Iris pigment epithelial cell (primary cell): ENCODE measurements at regions not wholly inside any gene's neighbourhood (a gene's known extent, or its start where the extent isn't known, plus 50 kb on each side); places are given as distances from the start of the nearest gene placed in this dataset.

Experiments used
- DNase-seq: peaks from one replicate; pipeline ENCODE4 v3.0.0-alpha.2; 2011; ENCODE audit warnings: low read depth

DNA sequence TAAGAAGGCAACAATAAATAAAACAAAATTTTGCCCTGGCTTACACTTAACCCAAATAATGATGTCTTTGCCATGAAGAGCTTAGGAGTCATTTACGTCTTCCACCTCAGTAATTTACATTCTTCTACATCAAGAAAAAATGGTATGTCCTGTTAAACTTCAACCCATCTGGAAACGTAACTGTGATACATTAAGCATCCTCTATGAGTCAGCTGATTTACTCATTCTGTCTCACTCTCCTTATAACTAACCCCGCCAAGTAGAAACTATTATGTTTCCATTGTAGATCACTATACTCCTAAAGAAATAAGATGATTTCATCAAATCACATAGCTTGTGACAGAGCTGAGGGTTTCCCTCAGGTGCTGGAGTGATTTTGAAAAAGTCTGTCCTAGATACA lies 330.7 kb downstream of the CDC14C start:
- no peak for DNase-seq

- DNase-seq: no peak
These were observed 336.2 kb downstream of the CDC14C start for GRCh38 chr7:49260538-49260937.

- DNase-seq: no peak
These were observed 337.6 kb downstream of the CDC14C start for GRCh38 chr7:49261928-49262327.

DNA sequence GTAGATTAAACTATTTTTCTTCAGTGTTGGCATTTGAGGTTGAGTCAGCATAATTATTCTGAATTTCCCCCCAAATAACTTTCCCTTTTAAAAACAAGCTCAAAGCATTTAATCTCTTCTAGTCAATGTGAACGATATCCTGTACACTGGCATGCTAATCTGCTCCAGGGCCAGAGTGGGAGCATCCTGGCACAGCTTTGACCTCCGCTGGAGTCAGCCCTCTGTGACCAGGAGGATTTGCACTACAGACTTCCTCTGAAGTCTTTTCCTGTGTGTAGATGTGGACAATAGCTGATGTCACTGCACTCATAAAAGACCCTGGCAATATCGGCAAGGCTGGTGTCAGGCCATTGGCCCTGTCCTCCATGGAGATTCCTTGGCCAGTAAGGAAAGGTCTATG lies 340.2 kb downstream of the CDC14C start:
- DNase-seq: no peak

DNA sequence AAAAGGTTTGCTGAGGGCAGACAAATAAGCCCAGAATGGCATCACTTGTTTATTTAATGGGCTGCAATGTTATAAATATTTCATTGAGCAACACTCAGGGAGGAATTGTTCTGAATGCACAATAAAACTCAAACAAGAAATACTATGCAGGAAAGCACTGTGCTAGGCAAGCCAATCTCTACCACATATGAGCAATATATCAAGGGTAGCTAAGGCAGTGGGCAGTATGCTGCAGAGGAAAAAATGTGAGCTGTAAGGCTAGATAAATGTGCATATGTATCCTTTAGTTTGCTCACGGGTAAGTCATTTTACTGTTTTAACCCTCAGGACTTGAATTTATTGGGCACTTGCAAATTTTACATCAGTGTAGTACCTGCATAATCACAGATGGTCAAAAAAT lies 349.6 kb downstream of the CDC14C start:
- no peak for DNase-seq

DNA sequence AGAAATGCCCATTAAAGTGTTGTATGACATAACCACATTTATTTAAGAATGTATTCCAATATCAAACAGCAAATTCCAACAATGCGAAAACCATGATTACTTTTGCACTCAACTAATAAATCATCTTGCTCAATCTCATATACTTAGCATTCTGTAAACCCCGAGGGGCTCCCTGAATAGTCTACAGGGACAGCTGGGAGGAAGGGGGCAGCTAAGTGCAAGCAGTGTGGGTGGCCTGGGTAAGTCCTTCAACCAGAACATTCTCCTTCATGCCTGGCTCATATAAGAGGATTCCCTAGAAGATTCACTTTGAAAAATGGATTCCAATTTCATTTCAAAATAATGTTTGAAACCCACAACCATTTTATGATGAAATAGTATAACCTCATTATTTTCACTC lies 355.5 kb downstream of the CDC14C start:
- no peak for DNase-seq

- DNase-seq: no peak
These were observed 363.3 kb downstream of the CDC14C start for GRCh38 chr7:49287653-49288052.

DNA sequence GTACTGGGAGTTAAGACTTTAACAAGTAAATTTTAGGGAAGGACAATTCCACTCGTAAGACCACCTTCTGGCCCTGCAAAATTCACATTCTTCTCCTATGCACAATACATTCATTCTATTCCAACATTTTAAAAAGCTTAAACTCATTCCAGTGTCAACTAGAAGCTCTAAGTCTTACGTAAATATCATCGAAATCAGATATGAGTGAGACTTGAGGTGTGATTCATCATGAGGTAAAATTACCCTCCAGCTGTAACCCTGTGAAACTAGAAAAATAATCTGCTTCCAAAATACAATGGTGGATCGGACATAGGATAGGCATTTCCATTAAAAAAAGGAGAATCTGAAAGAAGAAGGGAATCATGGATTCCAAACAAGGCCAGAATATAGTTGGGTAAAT lies 370.3 kb downstream of the CDC14C start:
- DNase-seq: no peak

DNA sequence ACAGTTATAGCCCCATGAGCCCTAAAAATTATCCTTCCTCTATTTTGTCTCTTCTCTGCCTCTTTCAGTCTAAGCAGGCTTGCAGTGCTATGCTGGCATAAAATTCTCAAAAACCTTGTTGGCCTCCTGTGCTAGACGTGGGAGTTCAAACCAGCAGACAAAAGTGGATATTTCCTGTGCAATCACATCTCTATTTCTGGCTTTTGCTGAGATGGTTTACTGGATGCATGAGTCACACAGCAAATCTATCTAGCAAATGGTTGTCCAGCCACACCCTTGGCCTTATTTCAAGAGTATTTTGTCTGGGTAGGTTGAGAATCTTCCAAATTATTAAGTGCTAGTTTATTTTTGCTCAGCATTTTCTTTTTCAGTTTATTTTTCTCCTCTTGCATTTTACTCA lies 370.8 kb downstream of the CDC14C start:
- DNase-seq: peak; percentile 1

- DNase-seq: no peak
These were observed 373.6 kb downstream of the CDC14C start for GRCh38 chr7:49297958-49298357.

- DNase-seq: no peak
These were observed 384.4 kb downstream of the CDC14C start for GRCh38 chr7:49308787-49309186.

GRCh38 chr7:49320083-49320482 lies 395.7 kb downstream of the CDC14C start:
- DNase-seq: no peak

DNA sequence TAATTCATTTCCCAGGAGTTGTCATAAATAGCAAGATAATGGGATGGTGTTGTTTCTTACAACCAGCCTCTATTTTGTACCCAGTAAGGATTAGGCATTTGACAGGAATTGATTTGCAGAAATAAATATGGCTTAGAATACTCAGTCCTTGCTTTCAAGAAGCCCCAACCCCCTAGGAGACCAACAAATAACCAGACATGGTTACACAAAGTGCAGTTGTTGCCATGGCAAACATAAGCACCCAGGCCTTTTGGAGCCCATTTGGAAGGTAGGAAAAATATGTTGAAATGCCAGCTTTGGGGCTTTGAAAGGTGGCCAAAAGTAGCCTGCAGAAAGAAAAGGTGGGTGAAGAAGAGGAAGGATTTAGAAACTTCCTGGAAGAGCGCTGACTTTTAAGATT lies 397.5 kb downstream of the CDC14C start:
- no peak for DNase-seq

DNA sequence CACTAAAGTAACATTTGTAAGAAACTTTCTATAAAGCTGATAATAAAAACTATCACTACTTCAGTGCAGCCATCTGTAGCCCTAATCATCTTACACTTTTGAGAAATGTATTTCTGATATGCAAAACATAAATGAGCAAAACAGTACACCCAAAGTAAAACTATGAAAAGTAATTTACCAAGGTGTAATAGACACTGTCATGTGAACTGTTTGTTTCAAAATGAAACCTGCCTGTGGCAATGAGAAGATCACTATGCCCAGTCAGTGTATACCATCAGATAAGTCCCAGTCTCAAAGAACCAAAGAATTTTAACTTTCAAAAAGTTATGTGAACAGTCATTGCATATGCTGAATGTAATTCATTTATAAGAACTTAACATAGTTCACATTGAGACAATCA lies 398.1 kb downstream of the CDC14C start:
- no peak for DNase-seq

DNA sequence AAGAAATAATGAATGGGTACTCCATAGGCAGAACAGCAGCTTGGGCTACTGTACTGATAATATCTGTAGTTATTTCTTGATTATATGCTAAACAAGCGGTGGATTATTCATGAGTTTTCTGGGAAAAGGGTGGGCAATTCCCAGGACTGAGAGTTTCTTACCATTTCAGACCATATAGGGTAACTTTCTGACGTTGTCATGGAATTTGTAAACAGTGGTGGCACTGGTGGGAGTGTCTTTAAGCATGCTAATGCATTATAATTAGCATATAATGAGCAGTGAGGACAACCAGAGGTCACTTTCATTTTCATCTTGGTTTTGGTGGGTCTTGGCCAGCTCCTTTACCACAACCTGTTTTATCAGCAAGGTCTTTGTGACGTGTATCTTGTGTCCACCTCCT lies 399.7 kb downstream of the CDC14C start:
- no peak for DNase-seq

DNA sequence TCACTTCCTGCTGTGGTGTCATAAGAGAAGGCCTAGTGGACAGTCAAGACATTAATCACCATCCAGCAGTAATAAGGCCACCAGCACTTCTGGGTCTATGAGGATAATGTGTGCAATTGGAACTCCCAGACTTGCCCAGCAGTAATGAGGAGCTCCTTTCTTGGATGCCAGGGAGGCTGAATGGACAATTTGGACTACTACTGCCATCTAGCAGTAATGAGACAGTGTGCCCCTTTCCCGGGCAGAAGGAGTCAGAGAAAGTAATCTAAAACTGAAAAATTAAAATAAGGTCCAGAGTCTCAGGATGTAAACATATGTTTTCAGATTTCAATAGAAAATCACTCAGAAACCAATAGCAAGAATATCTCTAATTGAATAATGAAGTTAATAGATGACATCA lies 400.4 kb downstream of the CDC14C start:
- DNase-seq: no peak

DNA sequence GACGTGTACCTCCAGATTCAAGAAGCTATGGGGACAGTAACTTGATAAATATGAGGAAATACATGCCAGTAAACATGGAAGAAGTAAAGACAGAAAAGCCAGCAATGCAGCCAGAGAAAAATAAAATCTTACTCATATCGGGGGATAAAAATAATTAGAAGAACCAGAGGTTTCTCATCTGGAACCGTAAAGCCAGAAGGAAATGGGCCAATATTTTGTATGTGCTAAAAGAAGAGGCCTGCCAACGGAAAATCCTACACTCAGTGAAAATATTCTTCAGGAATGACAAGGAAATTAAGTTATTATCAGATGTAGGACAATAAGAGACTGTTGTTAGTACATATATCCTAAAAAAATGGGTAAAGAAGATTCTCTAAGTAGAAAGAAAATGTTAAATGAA lies 401.2 kb downstream of the CDC14C start:
- no peak for DNase-seq

GRCh38 chr7:49327155-49327554 lies 402.8 kb downstream of the CDC14C start:
- DNase-seq: no peak

GRCh38 chr7:49333180-49333881 lies 409.0 kb downstream of the CDC14C start:
- no peak for DNase-seq

GRCh38 chr7:49341849-49342248 lies 417.5 kb downstream of the CDC14C start:
- no peak for DNase-seq

DNA sequence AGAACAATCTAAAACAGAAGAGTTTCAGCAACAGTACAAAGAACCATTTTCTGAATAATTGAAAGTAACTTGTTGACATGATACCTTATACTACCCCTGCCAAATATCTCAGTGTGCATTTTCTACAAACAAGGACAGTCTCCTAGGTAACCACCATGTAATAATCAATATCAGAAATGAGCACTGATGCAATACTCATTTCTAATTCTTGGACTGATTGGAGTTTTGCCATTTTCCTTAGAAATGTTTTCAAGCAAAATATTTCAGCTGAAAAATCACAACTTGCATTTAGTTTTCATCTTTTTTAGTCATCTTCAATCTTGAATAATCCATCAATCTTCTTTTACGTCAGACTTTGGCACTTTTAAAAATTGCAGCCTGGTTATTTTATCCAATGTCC lies 420.2 kb downstream of the CDC14C start:
- DNase-seq: no peak

DNA sequence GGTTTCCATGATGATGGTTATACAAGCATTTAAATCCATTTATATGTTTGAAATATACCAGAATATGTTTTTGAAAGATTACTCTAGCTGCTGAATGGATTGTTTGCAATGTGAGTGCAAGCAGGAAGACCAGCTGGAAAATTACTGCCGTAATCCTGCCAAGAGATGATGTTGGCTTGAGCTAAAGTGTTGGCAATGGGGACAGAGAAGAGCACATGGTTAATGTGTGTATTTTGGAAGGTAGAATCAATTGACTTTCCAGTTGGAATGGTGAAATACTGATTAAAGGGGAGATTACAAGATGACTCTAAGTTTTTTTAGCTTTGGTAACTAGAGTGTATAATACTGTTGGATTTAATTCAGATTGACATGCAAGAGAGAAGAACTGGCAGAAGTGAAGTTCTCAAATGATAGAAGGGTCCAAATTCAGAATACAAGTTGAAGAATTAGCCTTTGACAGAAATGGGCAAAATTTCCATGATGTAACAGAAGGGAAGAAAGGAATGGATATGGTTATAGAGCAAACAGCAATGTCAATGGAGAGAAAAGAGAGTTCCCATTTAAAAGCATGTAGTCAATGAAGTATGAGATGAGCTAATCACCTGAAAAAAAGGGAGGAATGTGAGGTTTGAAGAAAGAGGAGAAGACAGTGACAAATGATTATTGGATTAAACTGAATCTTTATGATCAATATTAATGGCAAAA lies 422.0 kb downstream of the CDC14C start:
- no peak for DNase-seq

- DNase-seq: no peak
These were observed 406.4 kb upstream of the VWC2 start for GRCh38 chr7:49367072-49367471.

DNA sequence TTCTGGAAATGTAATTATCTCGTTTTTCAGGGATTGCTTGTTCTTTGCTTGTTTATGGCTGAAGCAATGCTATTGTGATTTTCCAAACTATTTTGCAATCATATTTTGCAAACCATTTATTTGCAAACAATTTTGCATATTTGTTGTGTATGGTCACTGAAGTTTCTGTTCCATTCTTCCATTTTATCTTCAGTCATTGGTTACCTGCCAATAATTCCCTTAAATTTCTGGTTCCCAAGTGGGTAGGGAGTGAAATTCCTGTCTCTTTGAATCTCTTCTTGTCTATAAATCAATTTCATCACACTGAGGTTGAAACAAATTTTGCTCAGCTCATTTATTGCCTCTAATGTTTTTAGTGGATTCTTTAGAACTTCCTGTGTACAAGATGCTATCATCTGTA lies 401.7 kb upstream of the VWC2 start:
- no peak for DNase-seq
